H1 (cell line): ENCODE measurements at regions not wholly inside any gene's neighbourhood (a gene's known extent, or its start where the extent isn't known, plus 50 kb on each side); places are given as distances from the start of the nearest gene placed in this dataset.

Experiments
- ASH2L ChIP-seq: fragments of 200-600, 300-600 bp; sonication (generic); IDR thresholded peaks from one replicate; pipeline ENCODE4 v1.7.1; 2017; ENCODE audit warnings: low read length
- BACH1 ChIP-seq: IDR thresholded peaks from 2 replicates; pipeline ENCODE4 v1.6.1; 2012; ENCODE audit warnings: low read length, improper control_type of control experiment
- BRCA1 ChIP-seq: IDR thresholded peaks from 2 replicates; pipeline ENCODE4 v1.6.1; 2012; ENCODE audit warnings: low read depth, low read length, improper control_type of control experiment
- CBX5 ChIP-seq: fragments of 300-800, 300-1000 bp; sonication (generic); IDR thresholded peaks from 2 replicates; pipeline ENCODE4 v1.7.1; 2016; ENCODE audit warnings: antibody characterized with exemption, low read length, low read depth
- FOSL1 ChIP-seq: IDR thresholded peaks from 2 replicates; pipeline ENCODE4 v1.6.1; 2011; ENCODE audit warnings: mild to moderate bottlenecking, low read depth, low read length, moderate library complexity; ENCODE audit not compliant: insufficient read depth
- POLR2A ChIP-seq, 2 experiments: IDR thresholded peaks; 1 replicate in 1 of 2; 2 replicates in 1 of 2; pipeline ENCODE4 v1.6.1; 2011; ENCODE audit warnings: low read depth in 2 of 2, low read length in 2 of 2, mild to moderate bottlenecking in 2 of 2; ENCODE audit errors: control extremely low read depth in 1 of 2
- POLR2AphosphoS5 ChIP-seq: IDR thresholded peaks from 2 replicates; pipeline ENCODE4 v1.6.1; 2011; ENCODE audit warnings: low read depth, low read length
- SRF ChIP-seq: IDR thresholded peaks from 2 replicates; pipeline ENCODE4 v1.6.1; 2011; ENCODE audit warnings: mild to moderate bottlenecking, low read depth, low read length, moderate library complexity
- TF ChIP-seq, protein P1 (sequence below), 3 experiments: IDR thresholded peaks; 1 replicate in 2 of 3; 2 replicates in 1 of 3; pipeline versions ENCODE4 v1.5.1 to v1.6.1; 2011; ENCODE audit warnings: low read length in 3 of 3, mild to moderate bottlenecking in 3 of 3, inconsistent platforms in 2 of 3, low read depth in 1 of 3, moderate library complexity in 1 of 3; ENCODE audit not compliant: insufficient read depth in 1 of 3; ENCODE audit errors: control extremely low read depth in 1 of 3

DNA sequence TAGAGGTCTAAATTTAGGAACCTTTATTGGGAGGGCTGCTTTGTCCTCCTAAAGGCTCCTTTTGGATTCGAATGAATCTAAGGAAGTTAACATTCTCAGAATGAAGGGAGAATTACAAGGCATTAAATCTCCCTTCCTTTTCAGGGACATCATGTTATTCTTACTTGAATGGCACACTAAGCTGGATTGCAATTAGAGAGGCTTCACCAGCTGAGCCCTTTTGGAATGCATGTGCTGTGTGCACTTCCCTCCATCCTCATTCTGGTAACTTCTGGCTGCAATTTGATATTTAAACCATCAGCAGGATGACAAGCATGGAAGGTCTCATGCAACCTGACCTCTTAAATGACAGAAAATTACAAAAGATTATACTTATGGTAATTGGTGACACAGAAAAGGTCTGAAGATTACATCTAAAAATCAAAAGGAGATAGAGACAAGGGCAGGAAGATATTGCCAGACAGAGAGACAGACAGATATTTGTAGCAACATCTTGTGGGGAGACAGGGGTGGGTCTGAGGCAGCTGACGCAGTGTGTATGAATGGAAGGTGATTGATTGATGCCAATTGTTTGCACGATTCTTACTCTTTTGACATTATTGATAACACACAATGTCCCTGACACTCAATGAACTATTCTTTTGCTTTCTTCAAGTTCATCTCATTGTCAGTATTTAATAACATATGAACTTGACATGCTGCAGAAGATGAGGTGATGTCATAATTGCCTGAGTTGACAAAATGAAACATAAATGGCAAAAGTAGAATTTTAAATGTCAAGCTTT lies 570.8 kb upstream of the GYPC start:
- TF ChIP-seq ASH2L (no peak), CBX5 (no peak), POLR2A (IDR thresholded peaks at IDR 0.05; ENCODE audit: control extremely low read depth in 1 of 2, low read depth in 2 of 2, low read length in 2 of 2) (no peak), FOSL1 (no peak), SRF (no peak), POLR2AphosphoS5 (no peak), BRCA1 (no peak), BACH1 (no peak)
- TF ChIP-seq, protein P1, sequence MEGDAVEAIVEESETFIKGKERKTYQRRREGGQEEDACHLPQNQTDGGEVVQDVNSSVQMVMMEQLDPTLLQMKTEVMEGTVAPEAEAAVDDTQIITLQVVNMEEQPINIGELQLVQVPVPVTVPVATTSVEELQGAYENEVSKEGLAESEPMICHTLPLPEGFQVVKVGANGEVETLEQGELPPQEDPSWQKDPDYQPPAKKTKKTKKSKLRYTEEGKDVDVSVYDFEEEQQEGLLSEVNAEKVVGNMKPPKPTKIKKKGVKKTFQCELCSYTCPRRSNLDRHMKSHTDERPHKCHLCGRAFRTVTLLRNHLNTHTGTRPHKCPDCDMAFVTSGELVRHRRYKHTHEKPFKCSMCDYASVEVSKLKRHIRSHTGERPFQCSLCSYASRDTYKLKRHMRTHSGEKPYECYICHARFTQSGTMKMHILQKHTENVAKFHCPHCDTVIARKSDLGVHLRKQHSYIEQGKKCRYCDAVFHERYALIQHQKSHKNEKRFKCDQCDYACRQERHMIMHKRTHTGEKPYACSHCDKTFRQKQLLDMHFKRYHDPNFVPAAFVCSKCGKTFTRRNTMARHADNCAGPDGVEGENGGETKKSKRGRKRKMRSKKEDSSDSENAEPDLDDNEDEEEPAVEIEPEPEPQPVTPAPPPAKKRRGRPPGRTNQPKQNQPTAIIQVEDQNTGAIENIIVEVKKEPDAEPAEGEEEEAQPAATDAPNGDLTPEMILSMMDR (IDR thresholded peaks at IDR 0.05; ENCODE audit: control extremely low read depth in 1 of 3, insufficient read depth in 1 of 3, low read depth in 1 of 3, low read length in 3 of 3) = no peak
